ENCODE measurements at regions not wholly inside any gene's neighbourhood (a gene's known extent, or its start where the extent isn't known, plus 50 kb on each side); places are given as distances from the start of the nearest gene placed in this dataset.

DNA sequence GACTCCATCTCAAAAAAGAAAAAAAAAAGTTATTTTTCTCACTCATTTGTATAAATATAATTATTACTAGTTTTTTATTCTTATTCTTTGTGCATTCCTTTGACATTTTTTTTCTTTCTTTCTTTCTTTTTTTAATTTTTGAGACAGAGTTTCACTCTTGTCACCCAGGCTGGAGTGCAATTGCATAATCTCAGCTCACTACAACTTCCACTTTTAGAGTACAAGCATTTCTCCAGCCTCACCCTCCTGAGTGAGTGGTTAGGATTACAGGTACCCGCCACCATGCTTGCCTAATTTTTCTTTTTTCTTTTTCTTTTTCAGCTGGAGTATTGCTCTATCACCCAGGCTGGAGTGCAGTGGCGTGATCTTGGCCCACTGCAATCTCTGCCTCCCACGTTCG is 51.4 kb upstream of the JARID2 start:
- TF ChIP-seq EZH2 (IDR thresholded peaks at IDR 0.05; ENCODE audit: insufficient read depth, poor library complexity, severe bottlenecking) (no peak), EZH2phosphoT487 (IDR thresholded peaks at IDR 0.05; ENCODE audit: insufficient read depth, low read depth) (no peak)

All from GM23248 (cell line).